PC-3 (cell line): ENCODE measurements at regions not wholly inside any gene's neighbourhood (a gene's known extent, or its start where the extent isn't known, plus 50 kb on each side); places are given as distances from the start of the nearest gene placed in this dataset.

Experiments used
- EZH2 ChIP-seq: fragments of 300-600 bp; sonication (generic); IDR thresholded peaks from one replicate; pipeline ENCODE4 v1.6.1; 2017; ENCODE audit warnings: antibody characterized with exemption, mild to moderate bottlenecking, low read length; ENCODE audit not compliant: unreplicated experiment
- EZH2phosphoT487 ChIP-seq: fragments of 300-600 bp; sonication (generic); IDR thresholded peaks from 2 replicates; pipeline ENCODE4 v1.6.1; 2018; ENCODE audit warnings: mild to moderate bottlenecking, antibody characterized with exemption, low read length, borderline replicate concordance
- TF ChIP-seq, protein P1 (sequence below): fragments of 300-600 bp; sonication (generic); conservative IDR thresholded peaks from 2 replicates; pipeline ENCODE4 v1.5.1; 2017; ENCODE audit warnings: antibody characterized with exemption, low read depth, mild to moderate bottlenecking, low read length

GRCh38 chrX:118879586-118879985, 56.0 kb downstream of the ZCCHC12 start:
- TF ChIP-seq, protein P1, sequence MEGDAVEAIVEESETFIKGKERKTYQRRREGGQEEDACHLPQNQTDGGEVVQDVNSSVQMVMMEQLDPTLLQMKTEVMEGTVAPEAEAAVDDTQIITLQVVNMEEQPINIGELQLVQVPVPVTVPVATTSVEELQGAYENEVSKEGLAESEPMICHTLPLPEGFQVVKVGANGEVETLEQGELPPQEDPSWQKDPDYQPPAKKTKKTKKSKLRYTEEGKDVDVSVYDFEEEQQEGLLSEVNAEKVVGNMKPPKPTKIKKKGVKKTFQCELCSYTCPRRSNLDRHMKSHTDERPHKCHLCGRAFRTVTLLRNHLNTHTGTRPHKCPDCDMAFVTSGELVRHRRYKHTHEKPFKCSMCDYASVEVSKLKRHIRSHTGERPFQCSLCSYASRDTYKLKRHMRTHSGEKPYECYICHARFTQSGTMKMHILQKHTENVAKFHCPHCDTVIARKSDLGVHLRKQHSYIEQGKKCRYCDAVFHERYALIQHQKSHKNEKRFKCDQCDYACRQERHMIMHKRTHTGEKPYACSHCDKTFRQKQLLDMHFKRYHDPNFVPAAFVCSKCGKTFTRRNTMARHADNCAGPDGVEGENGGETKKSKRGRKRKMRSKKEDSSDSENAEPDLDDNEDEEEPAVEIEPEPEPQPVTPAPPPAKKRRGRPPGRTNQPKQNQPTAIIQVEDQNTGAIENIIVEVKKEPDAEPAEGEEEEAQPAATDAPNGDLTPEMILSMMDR = no peak
- TF ChIP-seq EZH2phosphoT487 = no peak
- no peak for TF ChIP-seq EZH2
